ENCODE measurements at regions not wholly inside any gene's neighbourhood (a gene's known extent, or its start where the extent isn't known, plus 50 kb on each side); places are given as distances from the start of the nearest gene placed in this dataset.

DNA sequence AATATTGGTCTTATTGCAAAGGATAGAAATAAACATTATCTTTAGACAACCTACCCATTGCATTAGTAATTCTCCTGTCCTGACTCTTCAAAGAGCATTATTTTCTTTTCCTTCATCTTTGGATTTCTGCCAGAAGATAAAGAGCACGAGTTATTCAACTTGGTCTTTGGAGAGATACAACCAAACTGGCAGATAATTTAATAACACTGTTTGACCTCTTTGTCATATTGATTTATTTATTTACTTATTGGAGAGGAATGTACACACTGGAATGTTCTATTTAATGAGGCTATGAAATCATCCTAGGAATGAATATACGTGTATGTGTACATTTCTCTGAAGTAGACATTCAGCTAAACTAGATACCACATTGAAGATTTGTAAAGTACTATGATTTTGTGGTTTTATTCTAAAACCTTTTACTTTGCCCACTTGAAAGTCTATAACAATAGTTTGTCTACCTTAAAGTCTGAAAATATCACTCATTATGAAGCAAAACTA is 462.1 kb downstream of the C3orf38 start:
- TF ChIP-seq ZNF24 (tag by site-specific recombination; IDR thresholded peaks at IDR 0.05) (no peak), ZNF184 (tag by site-specific recombination; IDR thresholded peaks at IDR 0.05) (no peak)
- TF ChIP-seq, protein P1, sequence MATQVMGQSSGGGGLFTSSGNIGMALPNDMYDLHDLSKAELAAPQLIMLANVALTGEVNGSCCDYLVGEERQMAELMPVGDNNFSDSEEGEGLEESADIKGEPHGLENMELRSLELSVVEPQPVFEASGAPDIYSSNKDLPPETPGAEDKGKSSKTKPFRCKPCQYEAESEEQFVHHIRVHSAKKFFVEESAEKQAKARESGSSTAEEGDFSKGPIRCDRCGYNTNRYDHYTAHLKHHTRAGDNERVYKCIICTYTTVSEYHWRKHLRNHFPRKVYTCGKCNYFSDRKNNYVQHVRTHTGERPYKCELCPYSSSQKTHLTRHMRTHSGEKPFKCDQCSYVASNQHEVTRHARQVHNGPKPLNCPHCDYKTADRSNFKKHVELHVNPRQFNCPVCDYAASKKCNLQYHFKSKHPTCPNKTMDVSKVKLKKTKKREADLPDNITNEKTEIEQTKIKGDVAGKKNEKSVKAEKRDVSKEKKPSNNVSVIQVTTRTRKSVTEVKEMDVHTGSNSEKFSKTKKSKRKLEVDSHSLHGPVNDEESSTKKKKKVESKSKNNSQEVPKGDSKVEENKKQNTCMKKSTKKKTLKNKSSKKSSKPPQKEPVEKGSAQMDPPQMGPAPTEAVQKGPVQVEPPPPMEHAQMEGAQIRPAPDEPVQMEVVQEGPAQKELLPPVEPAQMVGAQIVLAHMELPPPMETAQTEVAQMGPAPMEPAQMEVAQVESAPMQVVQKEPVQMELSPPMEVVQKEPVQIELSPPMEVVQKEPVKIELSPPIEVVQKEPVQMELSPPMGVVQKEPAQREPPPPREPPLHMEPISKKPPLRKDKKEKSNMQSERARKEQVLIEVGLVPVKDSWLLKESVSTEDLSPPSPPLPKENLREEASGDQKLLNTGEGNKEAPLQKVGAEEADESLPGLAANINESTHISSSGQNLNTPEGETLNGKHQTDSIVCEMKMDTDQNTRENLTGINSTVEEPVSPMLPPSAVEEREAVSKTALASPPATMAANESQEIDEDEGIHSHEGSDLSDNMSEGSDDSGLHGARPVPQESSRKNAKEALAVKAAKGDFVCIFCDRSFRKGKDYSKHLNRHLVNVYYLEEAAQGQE (tag by site-specific recombination; IDR thresholded peaks at IDR 0.05) = no peak

Data from HEK293 (cell line).